ENCODE measurements at regions not wholly inside any gene's neighbourhood (a gene's known extent, or its start where the extent isn't known, plus 50 kb on each side); places are given as distances from the start of the nearest gene placed in this dataset.
"Not testable (repeated sequence)": the region's sequence is repeated elsewhere in the genome, so short reads cannot be mapped to it uniquely, and the experiment has no call there.

DNA sequence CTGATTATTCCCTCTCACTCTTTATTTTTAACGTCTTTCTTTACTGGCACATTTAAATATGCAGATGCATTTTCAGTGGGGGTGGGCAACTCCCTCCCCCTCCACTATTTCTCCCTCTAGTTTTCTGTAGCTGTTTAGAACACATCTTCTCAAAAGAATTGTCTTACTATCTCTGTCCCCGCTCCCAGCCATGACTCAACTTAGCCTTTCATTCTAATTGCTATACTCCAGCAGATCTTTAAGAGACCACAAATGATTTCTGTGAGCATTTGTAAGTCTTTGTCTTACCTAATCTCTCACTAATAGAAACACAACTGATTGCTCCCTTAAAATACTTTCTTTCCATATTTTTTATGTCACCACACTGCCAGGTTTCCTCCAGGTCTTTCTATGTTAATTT, 350.9 kb downstream of the SPRY2 start:
- no peak for DNase-seq (ENCODE audit: low read depth, low spot score)

DNA sequence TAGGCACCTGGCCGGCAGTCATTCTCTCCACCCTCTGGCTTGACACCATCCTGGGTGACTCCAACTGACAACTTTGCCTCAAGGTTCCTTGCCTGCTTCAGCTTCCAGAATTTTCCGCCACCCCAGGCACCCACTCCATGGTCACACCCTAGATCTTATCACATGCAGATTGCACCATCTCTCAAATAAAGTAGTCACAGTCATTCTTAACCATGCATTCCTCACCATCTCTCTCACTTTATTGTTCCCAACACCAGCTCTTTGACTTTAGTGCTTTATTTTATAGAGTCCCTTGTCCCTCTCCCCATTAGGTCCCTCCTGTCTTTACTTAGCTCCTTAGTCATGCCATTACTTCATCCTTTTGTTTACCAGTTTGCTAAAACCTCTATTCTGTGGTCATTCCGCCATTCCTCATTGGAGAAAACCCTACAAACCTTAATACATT, 351.7 kb downstream of the SPRY2 start:
- no peak for DNase-seq (ENCODE audit: low read depth, low spot score)

DNA sequence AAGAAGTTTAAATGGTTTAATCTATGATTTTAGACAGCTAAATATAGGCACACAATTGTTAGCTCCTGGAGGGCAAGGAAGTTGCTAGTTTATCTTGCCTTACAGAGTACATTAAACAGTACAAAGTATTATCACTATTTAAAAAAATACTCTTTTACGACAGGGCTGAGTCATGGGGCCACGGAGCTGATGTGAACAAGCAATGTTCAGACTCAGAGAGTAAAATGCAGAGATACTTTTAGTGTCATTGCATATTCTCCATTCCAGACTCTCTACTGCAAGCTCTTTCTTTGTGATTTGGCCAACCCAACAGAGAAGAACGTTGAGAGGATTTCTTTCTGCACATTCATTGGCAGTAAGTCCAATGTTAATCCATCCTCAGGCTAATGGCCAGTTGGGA, 352.4 kb downstream of the SPRY2 start:
- DNase-seq (ENCODE audit: low read depth, low spot score) = no peak

DNA sequence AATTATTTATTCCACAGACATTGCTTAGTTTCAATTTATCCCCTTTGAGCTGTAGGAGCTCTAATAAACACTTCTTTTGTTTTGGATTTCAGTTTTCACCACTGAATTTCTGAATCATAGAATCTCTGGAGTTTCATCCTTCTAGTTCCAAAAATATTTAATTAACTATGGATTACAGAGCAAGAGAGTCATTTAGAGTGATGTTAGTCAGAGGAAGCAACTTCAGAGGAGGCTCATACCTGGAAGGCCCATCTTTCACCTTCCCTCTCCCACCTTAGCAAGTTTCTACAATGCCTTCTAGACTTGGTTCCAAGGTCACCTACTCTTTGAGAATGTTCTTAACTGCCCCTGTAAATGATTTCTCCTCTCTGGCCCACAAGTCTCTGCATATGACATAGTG, 353.2 kb downstream of the SPRY2 start:
- DNase-seq (ENCODE audit: low read depth, low spot score) = no peak

DNA sequence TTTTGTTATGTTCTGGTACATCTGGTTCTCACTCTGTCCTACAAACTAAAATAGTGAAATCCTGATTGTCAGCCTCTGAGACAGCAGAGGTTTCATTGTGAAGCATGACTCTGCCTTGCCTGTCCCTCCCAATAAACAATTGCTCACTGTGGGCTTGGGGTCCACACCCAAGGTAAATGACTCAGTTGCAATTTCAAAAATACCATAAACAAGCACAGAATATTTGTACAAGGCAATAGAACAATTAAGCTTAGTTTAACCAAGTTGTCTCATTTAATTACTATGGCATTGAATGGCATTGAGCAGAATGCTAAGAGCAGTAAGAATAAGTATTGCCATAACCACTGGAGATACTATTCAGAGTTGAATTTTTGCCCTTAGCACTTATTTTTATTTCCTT, 353.6 kb downstream of the SPRY2 start:
- DNase-seq (ENCODE audit: low read depth, low spot score) = no peak

DNA sequence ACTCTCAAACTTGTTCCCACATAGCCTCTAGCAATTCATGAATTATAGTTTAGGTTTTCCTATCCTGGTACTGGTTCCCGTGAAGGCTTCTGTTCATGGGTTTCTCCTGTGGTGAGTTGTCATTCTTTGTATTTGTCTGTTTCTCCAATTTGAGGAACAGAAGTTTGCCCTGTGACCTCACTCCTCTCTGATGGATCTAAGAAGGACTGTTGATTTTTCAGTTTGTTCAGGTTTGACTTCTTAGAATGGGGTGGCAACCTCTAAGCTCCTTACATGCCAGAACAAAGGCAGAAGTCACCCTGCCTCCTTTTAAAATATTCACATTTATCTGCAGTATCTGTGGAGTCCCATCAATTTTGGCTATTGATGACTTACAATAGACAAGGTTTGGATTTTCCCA, 354.0 kb downstream of the SPRY2 start:
- DNase-seq (ENCODE audit: low read depth, low spot score) = no peak

DNA sequence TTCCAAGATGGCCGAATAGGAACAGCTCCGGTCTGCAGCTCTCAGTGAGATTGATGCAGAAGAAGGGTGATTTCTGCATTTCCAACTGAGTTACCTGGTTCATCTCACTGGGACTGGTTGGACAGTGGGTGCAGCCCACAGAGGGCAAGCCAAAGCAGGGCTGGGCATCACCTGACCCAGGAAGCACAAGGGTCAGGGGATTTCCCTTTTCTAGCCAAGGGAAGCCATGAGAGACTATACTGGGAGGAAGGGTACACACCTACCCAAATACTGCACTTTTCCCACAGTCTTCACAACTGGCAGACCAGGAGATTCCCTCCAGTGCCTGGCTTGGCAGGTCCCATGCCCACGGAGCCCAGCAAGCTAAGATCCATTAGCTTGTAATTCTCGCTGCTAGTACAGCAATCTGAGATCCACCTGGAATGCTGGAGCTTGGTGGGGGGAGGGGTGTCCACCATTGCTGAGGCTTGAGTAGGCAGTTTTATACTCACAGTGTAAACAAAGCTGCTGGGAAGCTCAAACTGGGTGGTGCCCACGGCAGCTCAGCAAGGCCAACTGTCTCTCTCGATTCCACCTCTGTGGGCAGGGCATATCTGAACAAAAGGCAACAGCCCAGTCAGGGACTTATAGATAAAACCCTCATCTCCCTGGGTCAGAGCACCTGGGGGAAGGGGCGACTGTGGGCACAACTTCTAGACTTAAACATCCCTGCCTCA, 365.8 kb downstream of the SPRY2 start:
- not testable (repeated sequence) for DNase-seq (ENCODE audit: low read depth, low spot score)

DNA sequence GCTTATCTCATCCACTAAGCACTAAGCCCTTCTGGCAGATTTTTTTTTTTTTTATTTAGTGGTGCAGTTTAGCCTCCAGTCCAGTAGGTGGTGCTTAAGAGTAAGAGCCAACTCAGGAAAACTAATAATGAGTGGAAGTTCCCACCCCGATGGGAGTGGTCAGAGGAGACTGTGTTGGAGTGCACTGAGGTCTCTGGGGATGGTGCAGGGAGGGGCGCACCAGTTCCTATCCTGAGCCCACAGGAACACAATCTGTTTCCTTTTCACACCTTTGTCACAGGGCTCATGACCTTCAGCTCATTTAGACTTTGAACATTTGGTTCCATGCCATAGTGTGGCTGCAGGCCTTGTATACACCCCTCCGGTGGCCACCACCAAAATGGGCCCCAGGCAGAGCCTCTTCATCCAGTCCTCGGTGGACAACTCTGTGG, 367.4 kb downstream of the SPRY2 start:
- no peak for DNase-seq (ENCODE audit: low read depth, low spot score)

DNA sequence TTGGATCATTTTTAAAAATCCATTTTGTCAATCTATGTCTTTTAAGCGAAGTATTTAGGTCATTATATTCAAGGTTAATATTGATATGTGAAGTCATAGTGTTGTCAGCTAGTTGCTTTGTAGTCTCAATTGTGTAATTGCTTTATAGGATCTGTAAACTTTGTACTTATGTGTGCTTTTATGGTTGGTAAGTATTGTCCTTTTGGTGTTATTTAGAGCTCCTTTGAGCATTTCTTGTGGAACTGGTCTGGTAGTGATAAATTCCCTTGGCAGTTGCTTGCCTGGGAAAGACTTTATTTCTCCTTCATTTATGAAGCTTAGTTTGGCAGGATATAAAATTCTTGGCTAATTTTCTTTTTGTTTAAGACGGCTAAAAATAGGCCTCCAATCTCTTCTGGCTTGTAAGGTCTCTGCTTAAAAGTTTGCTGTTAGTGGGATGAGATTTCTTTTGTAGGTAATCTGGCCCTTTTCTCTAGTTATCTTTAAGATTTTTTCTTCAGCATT, 368.8 kb downstream of the SPRY2 start:
- no peak for DNase-seq (ENCODE audit: low read depth, low spot score)

DNA sequence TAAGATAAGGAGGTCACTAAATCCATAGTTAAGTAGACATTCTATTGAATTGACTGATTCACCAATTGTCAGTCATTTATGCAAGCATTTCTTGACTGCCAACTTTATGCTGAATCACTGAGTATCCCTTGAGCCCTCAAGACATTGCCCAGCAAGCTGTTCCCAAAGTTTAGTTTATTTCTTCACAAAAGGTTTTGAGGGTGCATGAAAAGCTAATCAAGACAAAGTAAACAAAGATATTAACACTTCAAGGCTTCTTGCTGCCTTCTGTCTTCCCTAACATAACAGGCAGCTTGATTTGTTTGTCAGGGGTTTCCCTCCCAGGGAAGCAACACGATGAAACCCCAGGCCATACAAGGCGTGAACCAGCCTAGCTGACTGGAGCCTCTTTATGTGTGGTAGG, 374.4 kb downstream of the SPRY2 start:
- DNase-seq (ENCODE audit: low read depth, low spot score) = no peak

DNA sequence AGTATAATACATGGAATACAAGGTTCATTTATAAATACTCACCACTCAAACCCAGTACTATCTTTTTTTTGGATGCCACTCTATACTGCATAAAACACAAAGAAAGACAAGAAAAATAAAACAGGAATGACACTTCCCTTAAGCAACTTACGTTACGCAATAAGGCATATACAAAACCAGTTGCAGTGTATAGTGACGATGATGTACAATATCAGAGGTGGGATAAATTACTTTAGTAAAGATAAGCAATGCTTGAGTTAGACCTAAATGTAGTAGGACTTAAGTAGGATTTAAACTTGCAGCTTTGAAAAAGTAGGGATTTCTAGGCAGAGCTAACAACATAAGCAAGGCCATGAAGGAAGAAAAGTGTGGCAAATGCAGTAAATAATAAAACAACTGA, 374.9 kb downstream of the SPRY2 start:
- no peak for DNase-seq (ENCODE audit: low read depth, low spot score)

DNA sequence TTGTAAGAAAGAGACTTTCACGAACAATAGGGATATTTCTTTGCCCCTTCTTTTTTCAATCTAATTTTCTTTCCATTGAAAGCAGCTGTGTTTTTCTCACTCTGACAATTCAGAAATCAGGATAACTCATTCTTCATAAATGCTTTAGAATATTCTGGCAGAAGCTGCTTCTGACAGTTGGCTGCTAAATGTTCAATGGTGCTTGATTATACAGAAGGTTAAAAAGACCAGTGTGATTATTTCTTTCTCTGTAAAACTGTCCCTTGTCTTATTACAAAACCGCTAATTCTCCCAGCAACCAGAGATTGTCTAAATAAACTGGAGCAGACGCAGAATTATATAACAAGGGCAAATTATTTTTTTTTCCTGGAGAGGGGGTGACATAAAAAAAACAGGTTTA, 394.4 kb downstream of the SPRY2 start:
- no peak for DNase-seq (ENCODE audit: low read depth, low spot score)

DNA sequence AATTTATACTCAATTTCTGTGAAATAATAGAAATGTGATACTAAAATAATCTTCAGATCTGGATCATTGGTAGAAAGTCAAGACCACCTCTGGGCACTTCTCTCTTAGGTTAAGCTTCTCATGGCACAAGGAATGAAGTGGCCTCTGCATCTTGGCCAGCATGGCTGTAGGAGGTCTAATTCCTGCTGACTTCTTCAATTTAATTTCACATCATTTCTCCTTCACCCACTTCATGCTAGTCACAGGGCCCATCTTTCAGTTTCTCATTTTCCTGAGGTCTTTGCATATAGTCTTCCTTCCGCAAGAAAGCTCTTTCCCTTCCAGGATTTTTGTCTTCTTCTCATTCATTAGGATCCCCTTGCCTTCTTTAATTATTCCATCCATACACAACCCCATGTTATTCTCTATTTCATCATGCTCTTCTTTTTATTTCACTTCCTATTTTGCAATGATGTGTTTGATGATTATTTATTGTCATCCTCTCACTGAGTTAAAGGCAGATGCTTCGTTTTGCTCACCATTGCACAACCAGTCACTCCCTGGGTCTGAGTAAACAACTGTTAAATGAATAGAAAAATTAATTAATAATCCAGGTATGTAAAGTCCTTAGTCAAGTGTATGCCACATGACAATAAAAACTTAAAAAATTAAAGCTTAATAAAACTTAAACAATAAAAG, 397.4 kb downstream of the SPRY2 start:
- DNase-seq (ENCODE audit: low read depth, low spot score) = no peak

DNA sequence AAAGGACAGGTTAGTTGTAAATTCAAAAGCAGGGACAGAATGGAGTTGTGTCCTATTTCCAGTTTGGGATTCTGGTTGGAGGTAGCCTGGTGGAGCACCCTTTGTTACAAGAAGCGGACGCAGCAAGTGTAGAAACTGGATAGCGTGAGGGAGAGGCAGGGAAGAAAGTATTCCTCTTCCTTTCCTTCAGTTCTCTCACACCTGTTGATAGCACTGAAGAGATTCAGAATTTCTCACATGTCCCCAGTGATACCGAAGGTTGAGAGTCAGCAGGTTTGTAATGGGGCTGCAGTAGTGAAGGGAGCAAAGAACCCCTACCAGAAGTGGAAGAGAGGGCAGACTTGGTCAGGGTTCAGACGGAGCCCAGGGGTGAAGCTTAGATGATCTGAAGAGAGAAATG, 399.2 kb downstream of the SPRY2 start:
- DNase-seq (ENCODE audit: low read depth, low spot score) = no peak

DNA sequence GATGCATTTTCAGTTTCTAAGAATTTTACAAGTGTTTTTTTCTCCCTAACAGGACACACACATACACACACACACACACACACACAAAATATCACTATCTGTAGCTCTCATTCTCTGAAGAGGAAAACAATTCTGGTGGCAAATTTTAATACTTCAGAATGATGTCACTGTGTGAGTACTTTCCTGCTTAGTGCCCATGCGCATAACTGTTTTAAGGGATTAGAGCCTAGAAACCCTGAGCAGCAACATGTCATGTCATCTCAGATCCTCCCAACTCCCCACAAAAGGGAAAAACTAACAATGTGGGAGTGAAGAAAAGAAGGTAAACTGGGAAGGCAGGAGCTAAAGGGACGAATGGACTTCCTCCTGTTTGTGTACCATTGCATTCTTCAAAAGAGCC, 401.2 kb downstream of the SPRY2 start:
- no peak for DNase-seq (ENCODE audit: low read depth, low spot score)

DNA sequence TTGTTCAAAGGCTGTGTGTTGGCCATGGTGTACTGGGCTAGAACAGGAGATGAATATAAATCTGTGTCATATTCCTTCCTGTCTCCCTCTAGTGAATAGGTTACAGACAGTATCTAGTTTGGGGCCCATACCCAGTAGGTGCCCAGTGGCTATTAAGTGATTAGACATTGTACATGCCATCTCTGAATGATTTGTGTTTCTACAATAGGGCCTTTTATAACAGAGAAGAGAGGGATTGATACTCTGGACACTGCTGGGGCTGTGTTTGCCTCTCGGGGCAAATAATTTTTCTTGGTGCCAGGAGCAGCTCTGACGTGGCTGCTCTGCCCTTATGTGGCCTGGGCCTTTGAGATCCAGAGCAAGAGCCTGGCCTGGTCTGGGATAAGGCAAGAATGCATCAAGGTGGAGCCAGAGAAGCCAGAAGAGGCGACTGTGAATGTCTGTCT, 403.1 kb downstream of the SPRY2 start:
- DNase-seq (ENCODE audit: low read depth, low spot score) = no peak

DNA sequence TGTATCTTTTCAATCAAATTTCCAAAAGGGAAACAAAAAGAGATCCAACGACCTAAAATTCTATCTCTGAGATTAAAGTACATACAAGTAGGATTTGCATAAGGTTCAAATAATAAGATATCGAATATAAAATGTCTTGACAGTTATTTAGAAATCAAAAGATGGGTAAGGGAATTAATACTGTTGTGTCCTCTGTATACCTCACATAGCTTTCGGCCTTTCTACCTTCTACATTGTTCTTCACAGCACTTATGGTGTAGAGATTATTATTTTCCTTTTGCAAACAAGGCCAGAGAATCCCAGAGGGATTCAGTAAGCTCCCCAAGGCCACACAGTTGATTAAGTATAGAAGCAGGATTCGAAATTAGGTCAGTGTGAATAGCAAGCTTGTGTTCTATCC, 403.6 kb downstream of the SPRY2 start:
- DNase-seq (ENCODE audit: low read depth, low spot score) = no peak

DNA sequence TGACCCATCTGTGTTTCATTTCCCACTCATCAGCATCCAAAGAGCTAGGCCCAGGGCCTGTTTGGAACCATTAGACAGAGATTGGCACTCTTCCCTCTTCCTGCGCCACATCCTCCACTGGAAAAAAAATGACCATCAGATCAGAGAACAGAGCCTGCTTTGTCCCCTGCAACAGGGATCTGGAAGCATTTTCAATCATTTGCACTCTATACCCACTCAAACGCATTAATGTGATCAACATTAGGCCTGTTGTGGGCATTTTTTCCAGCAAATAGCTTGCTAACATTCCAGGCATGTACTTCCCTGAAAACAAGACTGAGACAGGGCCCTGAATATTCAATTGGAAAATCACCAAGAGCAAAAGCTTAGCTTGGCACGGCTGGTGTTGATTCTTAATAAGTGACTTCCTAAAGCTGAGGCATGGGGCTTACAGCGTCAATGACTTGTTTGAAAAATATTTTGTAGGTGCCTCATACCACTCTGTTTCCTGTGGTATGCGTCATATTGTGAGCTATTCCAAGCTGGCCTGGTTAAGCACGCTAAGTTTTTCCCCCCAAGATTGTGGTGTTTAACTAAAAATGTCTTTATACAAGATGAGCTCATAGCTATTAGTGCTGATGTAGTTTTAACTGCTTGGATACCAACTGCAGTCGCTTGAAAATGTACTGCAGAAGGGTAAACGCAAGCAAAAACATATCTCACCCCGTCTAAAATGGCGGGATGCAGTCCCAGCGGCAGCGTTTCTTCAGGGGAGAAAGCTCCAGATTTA, 404.4 kb downstream of the SPRY2 start:
- peak; percentile 77 for DNase-seq (ENCODE audit: low read depth, low spot score)

DNA sequence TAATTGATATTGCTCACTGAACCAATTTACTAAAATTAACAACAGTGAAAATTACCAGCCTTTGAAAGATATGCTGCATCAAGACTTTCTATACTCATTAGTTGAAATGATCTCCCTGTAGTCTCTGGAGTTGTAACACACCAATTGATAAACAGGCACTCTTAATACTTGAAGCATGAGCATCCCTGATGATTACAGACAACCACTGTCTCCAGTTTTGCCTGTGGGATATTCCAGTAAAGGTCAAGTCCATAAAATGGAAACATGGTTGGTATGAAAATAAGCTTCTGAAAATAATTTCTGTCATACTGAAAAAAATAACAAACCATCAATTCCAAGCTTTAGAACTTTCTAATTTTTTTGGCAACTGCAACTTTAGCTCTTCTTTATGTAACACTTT, 405.8 kb downstream of the SPRY2 start:
- DNase-seq (ENCODE audit: low read depth, low spot score) = no peak

DNA sequence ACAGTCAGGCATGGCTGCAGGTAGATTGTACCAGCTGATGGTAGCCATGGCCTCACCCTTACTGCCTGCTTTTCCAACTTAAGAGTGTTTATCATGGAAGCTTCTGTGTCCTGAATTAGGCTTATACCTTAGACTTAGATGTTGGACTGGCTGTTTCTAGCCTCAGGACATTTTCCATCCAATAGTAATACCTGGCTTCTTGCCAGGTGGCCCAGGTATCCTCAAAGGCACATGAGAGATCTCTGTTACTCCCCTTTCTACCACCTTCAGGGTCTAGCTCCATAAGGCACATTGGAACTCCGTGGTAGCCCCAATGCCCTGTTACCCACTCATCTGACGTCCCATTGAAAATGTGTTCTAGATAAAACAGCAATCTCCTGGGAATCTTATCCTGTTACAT, 407.5 kb downstream of the SPRY2 start:
- DNase-seq (ENCODE audit: low read depth, low spot score) = no peak

DNA sequence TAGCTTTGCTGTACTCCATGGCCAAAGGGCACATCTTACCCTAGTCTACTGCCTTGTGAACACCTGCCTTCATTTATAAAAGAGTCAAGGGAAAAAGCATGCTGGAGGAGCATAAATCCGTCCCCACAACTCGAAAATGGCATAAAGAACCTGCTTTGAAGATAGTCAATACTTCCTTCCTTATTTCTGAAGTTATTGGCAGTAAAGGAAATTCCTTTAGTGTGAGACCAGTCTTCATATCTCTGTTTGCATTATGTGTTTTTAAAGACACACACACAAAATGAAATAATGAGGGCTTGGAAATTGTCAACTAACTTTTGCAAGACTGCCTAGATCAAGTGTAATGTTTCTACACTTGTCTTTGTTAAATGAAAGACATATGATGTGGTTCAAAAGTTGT, 408.4 kb downstream of the SPRY2 start:
- DNase-seq (ENCODE audit: low read depth, low spot score) = no peak

DNA sequence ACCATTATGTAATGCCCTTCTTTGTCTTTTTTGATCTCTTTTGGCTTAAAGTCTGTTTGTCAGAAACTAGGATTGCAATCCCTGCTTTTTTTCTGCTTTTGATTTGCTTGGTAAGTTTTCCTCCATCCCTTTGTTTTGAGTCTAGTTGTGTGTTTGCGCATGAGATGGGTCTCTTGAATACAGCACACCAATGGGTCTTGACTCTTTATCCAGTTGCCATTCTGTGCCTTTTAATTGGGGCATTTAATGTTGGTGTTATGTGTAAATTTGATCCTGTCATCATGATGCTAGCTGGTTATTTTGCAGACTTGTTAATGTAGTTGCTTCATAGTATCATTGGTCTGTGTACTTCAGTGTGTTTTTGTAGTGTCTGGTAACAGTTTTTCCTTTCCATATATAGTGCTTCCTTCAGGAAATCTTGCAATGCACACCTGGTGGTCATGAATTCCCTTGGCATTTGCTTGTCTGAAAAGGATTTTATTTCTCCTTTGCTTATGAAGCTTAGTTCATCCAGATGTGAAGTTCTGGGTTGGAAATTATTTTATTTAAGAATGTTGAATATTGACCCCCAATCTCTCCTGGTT, 416.9 kb downstream of the SPRY2 start:
- not testable (repeated sequence) for DNase-seq (ENCODE audit: low read depth, low spot score)

All from smooth muscle cell of the brain vasculature (primary cell).